LNCaP clone FGC (cell line): ENCODE measurements at regions not wholly inside any gene's neighbourhood (a gene's known extent, or its start where the extent isn't known, plus 50 kb on each side); places are given as distances from the start of the nearest gene placed in this dataset.

ENCODE experiments used
- DNase-seq: peaks from one replicate; pipeline ENCODE4 v3.0.0-alpha.2; 2011; ENCODE audit warnings: low read depth
- H3K4me3 ChIP-seq: 2 replicates; pipeline ENCODE4 v1.5.1; 2011; ENCODE audit warnings: mild to moderate bottlenecking, low read depth, low read length, control low read depth
- CTCF ChIP-seq: IDR thresholded peaks from 2 replicates; pipeline ENCODE4 v1.5.1; 2012; ENCODE audit warnings: mild to moderate bottlenecking; ENCODE audit not compliant: control insufficient read depth, insufficient read depth; ENCODE audit errors: extremely low read depth

DNA sequence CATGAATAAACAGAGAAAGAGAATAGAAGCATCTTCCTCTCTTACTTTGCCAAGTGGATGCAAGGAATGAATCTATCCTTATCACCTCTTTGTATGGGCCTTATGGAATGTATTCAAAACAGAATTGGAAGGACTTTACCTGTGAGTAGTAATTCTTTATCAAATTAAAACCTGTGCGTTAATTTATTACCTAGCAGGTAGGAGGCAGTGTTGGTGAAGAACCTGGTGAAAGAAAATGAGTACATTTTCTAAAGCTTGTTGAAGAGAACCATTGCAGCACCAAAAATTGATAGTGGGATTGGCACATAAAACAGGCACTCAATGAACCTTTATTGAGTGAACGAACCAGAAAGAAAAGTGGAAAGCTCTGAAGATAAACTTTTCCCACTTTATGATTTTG is 1302.1 kb upstream of the CELF4 start:
- no peak overlapping the region for H3K4me3 ChIP-seq
- DNase-seq = no peak
- no peak for TF ChIP-seq CTCF

GRCh38 chr18:38851526-38851925 is 1285.9 kb upstream of the CELF4 start:
- H3K4me3 ChIP-seq = no peak overlapping the region
- DNase-seq = no peak
- TF ChIP-seq CTCF = no peak

GRCh38 chr18:38847326-38847725 is 1281.7 kb upstream of the CELF4 start:
- no peak for TF ChIP-seq CTCF
- no peak for DNase-seq
- H3K4me3 ChIP-seq = no peak overlapping the region

- no peak for DNase-seq
- no peak overlapping the region for H3K4me3 ChIP-seq
- no peak for TF ChIP-seq CTCF
Measured at GRCh38 chr18:38843291-38843690, 1277.7 kb upstream of the CELF4 start.

DNA sequence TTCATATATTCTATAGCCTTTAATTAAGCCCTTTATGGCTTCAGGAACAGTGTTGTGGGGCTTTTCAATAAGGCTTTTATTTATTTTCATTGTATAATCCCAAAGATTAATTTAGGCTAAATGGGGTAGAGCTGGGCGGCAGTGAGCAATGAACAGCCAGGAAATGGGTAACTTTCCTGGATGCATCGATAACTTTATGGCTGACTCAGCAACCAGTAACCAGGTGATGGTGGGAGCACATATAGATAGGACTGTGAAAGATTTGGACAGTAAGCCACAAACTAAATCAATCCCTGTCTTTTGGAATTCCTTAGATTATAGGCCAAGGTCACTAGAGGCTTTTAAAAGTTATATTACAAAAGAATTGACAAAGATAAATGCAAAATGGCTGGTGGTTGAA is 1260.6 kb upstream of the CELF4 start:
- no peak overlapping the region for H3K4me3 ChIP-seq
- TF ChIP-seq CTCF = no peak
- no peak for DNase-seq

DNA sequence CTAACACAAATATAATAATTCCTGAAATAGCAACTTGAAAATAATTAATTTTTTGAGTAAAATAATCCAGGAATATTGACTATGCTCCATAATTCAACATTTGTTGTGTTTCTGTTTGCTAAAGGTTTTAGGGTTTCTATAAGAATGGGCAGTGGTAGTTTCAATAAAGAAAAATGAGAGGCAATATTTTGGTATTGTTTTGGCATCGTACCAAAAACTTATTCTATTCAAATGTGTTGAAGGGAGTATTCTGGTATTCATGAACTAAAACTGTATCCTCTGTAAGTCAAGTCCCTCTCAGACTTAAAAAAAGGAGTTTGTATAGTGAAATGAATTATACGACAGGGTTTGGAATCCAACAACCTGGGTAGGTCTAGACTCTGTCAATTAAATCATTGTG is 1245.6 kb upstream of the CELF4 start:
- no peak for TF ChIP-seq CTCF
- no peak for DNase-seq
- H3K4me3 ChIP-seq = no peak overlapping the region

GRCh38 chr18:38810789-38811188 is 1245.2 kb upstream of the CELF4 start:
- DNase-seq = no peak
- no peak overlapping the region for H3K4me3 ChIP-seq
- no peak for TF ChIP-seq CTCF
